Liver (tissue), 8 donors: ENCODE measurements at regions not wholly inside any gene's neighbourhood (a gene's known extent, or its start where the extent isn't known, plus 50 kb on each side); places are given as distances from the start of the nearest gene placed in this dataset.

ENCODE experiments used
- DNase-seq: peaks from one replicate; pipeline ENCODE4 v3.0.0-alpha.2; 2017; ENCODE audit warnings: low spot score
- H3K27ac ChIP-seq, 2 donors: one replicate each; pipeline ENCODE4 v1.7.0; 2013; ENCODE audit warnings: inconsistent platforms in 2 of 2, low read length in 2 of 2, control low read depth in 1 of 2, low read depth in 1 of 2, mild to moderate bottlenecking in 1 of 2
- H3K27me3 ChIP-seq, 4 donors: one replicate each; pipeline versions ENCODE4 v1.6.1 to v1.7.0; 2013; ENCODE audit warnings: low read length in 3 of 4, inconsistent platforms in 1 of 4, mild to moderate bottlenecking in 1 of 4, moderate library complexity in 1 of 4; ENCODE audit not compliant: control insufficient read depth in 4 of 4, insufficient read depth in 4 of 4
- H3K36me3 ChIP-seq, 4 donors: one replicate each; pipeline versions ENCODE4 v1.6.1 to v1.7.0; 2013; ENCODE audit warnings: low read length in 3 of 4, mild to moderate bottlenecking in 3 of 4, low read depth in 1 of 4, moderate library complexity in 1 of 4; ENCODE audit not compliant: control insufficient read depth in 4 of 4, insufficient read depth in 3 of 4
- H3K4me1 ChIP-seq, 4 donors: one replicate each; pipeline versions ENCODE4 v1.6.1 to v1.7.0; 2013; ENCODE audit warnings: low read length in 3 of 4, mild to moderate bottlenecking in 3 of 4, moderate library complexity in 1 of 4; ENCODE audit not compliant: control insufficient read depth in 4 of 4, insufficient read depth in 4 of 4
- H3K4me3 ChIP-seq, 3 donors: one replicate each; pipeline versions ENCODE4 v1.6.1 to v1.7.0; 2013; ENCODE audit warnings: low read length in 3 of 3, control low read depth in 1 of 3, low read depth in 1 of 3, mild to moderate bottlenecking in 1 of 3
- H3K9ac ChIP-seq, 2 donors: one replicate each; pipeline ENCODE4 v1.7.0; 2013; ENCODE audit warnings: low read length in 2 of 2, mild to moderate bottlenecking in 2 of 2, moderate library complexity in 2 of 2, control low read depth in 1 of 2, low read depth in 1 of 2
- H3K9me3 ChIP-seq, 4 donors: one replicate each; pipeline versions ENCODE4 v1.6.1 to v1.7.0; 2013; ENCODE audit warnings: low read length in 3 of 4; ENCODE audit not compliant: control insufficient read depth in 4 of 4
- ATF3 ChIP-seq: IDR thresholded peaks from 2 replicates; pipeline ENCODE4 v1.6.1; 2016; ENCODE audit warnings: antibody characterized with exemption
- EGR1 ChIP-seq, 2 donors: IDR thresholded peaks; 2 replicates each; pipeline ENCODE4 v1.6.1; 2016 to 2018; ENCODE audit warnings: antibody characterized with exemption in 2 of 2, low read depth in 2 of 2
- HNF4A ChIP-seq, 2 donors: conservative IDR thresholded peaks; 2 replicates each; pipeline ENCODE4 v1.6.1; 2016; ENCODE audit warnings: antibody characterized with exemption in 2 of 2, mild to moderate bottlenecking in 2 of 2
- HNF4G ChIP-seq: IDR thresholded peaks from 2 replicates; pipeline ENCODE4 v1.6.1; 2016; ENCODE audit warnings: antibody characterized with exemption
- NR2F2 ChIP-seq: IDR thresholded peaks from 2 replicates; pipeline ENCODE4 v1.6.1; 2016; ENCODE audit warnings: antibody characterized with exemption
- REST ChIP-seq: IDR thresholded peaks from 2 replicates; pipeline ENCODE4 v1.6.1; 2016; ENCODE audit warnings: antibody characterized with exemption, mild to moderate bottlenecking
- RXRA ChIP-seq, 2 donors: IDR thresholded peaks; 2 replicates each; pipeline ENCODE4 v1.6.1; 2017 to 2018; ENCODE audit warnings: antibody characterized with exemption in 2 of 2, mild to moderate bottlenecking in 1 of 2
- SP1 ChIP-seq: IDR thresholded peaks from 2 replicates; pipeline ENCODE4 v1.6.1; 2018; ENCODE audit warnings: antibody characterized with exemption, mild to moderate bottlenecking
- YY1 ChIP-seq: IDR thresholded peaks from 2 replicates; pipeline ENCODE4 v1.6.1; 2016; ENCODE audit warnings: antibody characterized with exemption, mild to moderate bottlenecking
- WGBS: extraction: QIAGEN DNeasy Blood & Tissue Kit; methylation state at CpG from one replicate; pipeline ENCODE4 v1.1.7; 2013; 5-methylcytosine and 5-hydroxymethylcytosine counted together
- TF ChIP-seq, protein P1 (sequence below): IDR thresholded peaks from 2 replicates; pipeline ENCODE4 v1.6.1; 2016; ENCODE audit warnings: antibody characterized with exemption
- TF ChIP-seq, protein P2 (sequence below): fragments of 150-350 bp; IDR thresholded peaks from 2 replicates; pipeline ENCODE4 v1.5.1; 2017; ENCODE audit warnings: improper control_type of control experiment, low read depth, low read length; ENCODE audit not compliant: missing input control
- TF ChIP-seq, protein P3 (sequence below): IDR thresholded peaks from 2 replicates; pipeline ENCODE4 v1.6.1; 2016; ENCODE audit warnings: antibody characterized with exemption
- donor health status: healthy.
- donor health status: healthy.
- donor health status: healthy.
- donor health status: healthy.
- donor health status: healthy.

- Histone ChIP-seq H3K4me3 (no peak overlapping the region), H3K27me3 (no peaks in the 10 kb centered on the region), H3K27ac (no peak overlapping the region), H3K9me3 (no peaks in the 10 kb centered on the region), H3K36me3 (no peaks in the 10 kb centered on the region), H3K9ac (no peak overlapping the region), H3K4me1 (no peaks in the 10 kb centered on the region)
- no peak for DNase-seq
- WGBS: 57% methylated on average over 3 of the region's 3 CpGs
- TF ChIP-seq, protein P1, sequence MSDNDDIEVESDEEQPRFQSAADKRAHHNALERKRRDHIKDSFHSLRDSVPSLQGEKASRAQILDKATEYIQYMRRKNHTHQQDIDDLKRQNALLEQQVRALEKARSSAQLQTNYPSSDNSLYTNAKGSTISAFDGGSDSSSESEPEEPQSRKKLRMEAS: no peak
- no peak for TF ChIP-seq SP1
- TF ChIP-seq, protein P2, sequence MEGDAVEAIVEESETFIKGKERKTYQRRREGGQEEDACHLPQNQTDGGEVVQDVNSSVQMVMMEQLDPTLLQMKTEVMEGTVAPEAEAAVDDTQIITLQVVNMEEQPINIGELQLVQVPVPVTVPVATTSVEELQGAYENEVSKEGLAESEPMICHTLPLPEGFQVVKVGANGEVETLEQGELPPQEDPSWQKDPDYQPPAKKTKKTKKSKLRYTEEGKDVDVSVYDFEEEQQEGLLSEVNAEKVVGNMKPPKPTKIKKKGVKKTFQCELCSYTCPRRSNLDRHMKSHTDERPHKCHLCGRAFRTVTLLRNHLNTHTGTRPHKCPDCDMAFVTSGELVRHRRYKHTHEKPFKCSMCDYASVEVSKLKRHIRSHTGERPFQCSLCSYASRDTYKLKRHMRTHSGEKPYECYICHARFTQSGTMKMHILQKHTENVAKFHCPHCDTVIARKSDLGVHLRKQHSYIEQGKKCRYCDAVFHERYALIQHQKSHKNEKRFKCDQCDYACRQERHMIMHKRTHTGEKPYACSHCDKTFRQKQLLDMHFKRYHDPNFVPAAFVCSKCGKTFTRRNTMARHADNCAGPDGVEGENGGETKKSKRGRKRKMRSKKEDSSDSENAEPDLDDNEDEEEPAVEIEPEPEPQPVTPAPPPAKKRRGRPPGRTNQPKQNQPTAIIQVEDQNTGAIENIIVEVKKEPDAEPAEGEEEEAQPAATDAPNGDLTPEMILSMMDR: no peak
- no peak for TF ChIP-seq HNF4A (conservative IDR thresholded peaks at IDR 0.05)
- TF ChIP-seq, protein P3, sequence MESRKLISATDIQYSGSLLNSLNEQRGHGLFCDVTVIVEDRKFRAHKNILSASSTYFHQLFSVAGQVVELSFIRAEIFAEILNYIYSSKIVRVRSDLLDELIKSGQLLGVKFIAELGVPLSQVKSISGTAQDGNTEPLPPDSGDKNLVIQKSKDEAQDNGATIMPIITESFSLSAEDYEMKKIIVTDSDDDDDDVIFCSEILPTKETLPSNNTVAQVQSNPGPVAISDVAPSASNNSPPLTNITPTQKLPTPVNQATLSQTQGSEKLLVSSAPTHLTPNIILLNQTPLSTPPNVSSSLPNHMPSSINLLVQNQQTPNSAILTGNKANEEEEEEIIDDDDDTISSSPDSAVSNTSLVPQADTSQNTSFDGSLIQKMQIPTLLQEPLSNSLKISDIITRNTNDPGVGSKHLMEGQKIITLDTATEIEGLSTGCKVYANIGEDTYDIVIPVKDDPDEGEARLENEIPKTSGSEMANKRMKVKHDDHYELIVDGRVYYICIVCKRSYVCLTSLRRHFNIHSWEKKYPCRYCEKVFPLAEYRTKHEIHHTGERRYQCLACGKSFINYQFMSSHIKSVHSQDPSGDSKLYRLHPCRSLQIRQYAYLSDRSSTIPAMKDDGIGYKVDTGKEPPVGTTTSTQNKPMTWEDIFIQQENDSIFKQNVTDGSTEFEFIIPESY: no peak
- no peak for TF ChIP-seq REST
- TF ChIP-seq EGR1 (IDR thresholded peaks at IDR 0.05; ENCODE audit: low read depth in 2 of 2): no peak
- TF ChIP-seq YY1: no peak
- no peak for TF ChIP-seq NR2F2
- no peak for TF ChIP-seq HNF4G
- no peak for TF ChIP-seq RXRA (IDR thresholded peaks at IDR 0.05)
- no peak for TF ChIP-seq ATF3
These were observed 277.9 kb upstream of the ADAMTS5 start for GRCh38 chr21:27244776-27245175.

DNA sequence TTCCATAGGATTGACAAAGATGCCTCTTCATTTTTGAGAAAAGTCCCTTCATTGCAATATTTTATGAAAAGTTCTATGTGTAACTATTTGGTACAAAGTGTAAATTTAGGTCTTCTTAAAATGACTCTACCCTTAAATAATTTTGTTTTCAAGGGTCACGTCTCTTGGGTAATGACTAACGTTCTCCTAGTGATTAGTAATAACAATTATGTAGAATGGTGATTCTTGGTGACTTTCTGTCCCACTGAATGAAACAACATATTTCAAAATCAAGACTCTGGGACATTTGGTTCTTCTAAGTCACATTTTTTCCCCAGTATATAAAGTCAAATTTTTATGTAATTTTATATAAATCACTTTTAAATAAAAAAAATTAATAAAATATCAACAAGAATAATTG is 277.5 kb upstream of the ADAMTS5 start:
- H3K4me1 ChIP-seq: no peaks in the 10 kb centered on the region
- 71% methylated on average over 2 of the region's 2 CpGs for WGBS
- H3K27ac ChIP-seq: no peak overlapping the region
- no peaks in the 10 kb centered on the region for H3K27me3 ChIP-seq
- H3K9ac ChIP-seq: no peak overlapping the region
- H3K36me3 ChIP-seq: no peaks in the 10 kb centered on the region
- TF ChIP-seq, protein P3: no peak
- TF ChIP-seq, protein P1: no peak
- no peak for TF ChIP-seq YY1
- DNase-seq: no peak
- H3K9me3 ChIP-seq: no peaks in the 10 kb centered on the region
- H3K4me3 ChIP-seq: no peak overlapping the region
